HG02884 (cell line): ENCODE measurements at regions not wholly inside any gene's neighbourhood (a gene's known extent, or its start where the extent isn't known, plus 50 kb on each side); places are given as distances from the start of the nearest gene placed in this dataset.
"Not testable (repeated sequence)": the region's sequence is repeated elsewhere in the genome, so short reads cannot be mapped to it uniquely, and the experiment has no call there.

Source experiments
- ATAC-seq: cut with Tn5 transposase; IDR thresholded peaks from one replicate; pipeline ENCODE4 v1.9.1; 2021; ENCODE audit warnings: mild to moderate bottlenecking, moderate library complexity; ENCODE audit not compliant: unreplicated experiment

DNA sequence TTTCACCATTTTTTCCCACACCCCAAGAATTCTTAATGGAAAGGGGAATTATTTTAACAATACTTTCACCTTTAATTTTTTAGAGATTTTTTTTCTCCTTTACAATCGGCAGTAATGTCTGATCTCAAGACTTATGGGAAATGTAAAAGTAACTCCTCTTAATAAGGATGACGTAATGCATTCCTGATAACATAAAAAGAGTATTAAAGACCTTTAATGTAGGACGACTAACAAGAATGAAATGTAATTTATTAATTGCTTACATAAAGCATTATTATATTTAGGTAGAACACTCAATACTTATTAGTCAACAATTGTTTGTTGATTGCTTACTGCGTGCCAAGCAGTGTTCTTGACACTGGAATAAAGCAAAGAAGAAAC is 416.8 kb upstream of the NAALADL2 start:
- ATAC-seq, result no peak

DNA sequence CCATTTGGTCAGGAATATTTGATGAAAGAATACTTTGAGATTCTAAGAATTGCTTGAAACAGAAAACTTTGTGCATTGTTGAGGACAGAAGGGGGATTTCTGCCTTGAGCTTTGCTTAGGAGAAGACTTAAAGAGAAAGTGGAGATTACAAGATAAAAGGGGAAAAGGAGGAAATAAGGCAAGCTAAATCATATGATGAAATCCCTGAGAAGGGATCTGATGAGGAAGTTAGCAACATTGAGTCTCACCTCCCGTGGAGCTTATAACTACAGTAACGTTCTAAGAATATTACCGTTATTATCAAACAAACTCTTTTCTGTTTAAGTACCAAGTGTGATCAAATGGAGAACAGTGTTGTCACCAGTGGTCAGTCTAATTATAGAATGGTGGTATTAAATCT is 414.7 kb upstream of the NAALADL2 start:
- ATAC-seq, result no peak

- ATAC-seq, result no peak
These were observed 401.4 kb upstream of the NAALADL2 start for GRCh38 chr3:174457758-174458157.

- ATAC-seq, result no peak
These were observed 398.3 kb upstream of the NAALADL2 start for GRCh38 chr3:174460831-174461230.

DNA sequence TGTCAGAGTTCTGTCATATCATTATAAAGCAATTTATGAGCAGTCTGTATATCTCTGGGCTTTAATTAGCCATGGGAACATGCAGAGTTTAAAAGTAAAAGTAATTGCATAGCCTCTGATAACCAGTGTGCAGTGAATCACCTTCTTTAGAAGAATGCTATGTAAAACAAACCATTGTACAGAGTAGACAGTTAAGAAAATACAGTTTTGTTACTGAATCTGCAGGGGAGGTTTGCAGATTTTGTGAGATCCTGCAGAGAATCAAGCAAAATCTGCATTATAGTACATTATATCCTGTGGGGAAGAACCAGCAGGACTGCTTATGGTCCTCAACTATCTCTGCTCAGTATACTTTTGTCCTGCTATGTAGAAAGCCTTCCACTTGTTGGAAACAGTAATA is 396.2 kb upstream of the NAALADL2 start:
- no peak for ATAC-seq

DNA sequence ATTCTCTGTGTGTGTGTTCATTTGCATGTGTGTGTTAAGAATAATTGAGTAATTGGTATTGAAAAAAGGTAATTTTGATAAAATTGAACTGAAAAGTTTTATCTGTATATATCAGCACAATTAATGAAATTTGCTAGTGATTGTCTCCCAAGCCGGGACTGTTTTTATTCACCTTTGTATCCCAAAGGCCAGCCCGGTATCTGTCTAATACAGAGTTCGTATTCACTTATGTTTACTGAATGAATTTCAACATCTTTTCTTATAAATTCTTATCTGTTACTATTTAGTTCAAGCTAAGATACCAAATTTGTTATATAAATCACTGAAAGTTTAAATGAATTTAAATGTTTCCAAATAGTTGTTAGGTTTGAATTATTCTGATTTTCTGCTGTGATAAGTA is 394.0 kb upstream of the NAALADL2 start:
- no peak for ATAC-seq

DNA sequence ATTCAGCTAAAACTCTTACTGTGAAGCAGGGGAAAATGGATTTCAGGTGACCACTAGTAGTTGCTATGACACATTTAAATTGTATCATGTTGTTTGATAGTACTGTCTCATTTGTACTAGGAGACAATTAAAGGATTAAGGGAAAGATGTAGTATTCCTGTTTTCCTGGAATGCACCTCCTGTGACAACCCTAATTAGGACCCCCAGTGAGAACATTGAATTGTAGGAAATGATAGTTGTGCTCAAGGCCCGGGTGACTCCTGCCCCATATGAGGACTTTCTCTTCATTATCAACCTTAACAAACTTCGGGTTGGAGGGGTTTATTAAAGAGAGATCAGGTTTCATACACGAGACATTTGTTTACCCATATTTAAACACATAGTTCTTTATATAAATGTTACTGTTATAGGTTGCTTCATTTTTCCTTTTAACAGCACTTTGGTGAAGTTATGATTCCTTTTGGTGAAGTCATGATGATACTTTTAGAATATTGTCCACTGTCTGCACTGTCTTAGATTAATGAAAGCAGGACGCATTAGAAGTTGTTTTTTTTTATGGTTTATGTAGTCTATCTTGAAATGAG is 392.6 kb upstream of the NAALADL2 start:
- ATAC-seq, result no peak

- no peak for ATAC-seq
These were observed 381.6 kb upstream of the NAALADL2 start for GRCh38 chr3:174477491-174477890.

GRCh38 chr3:174480767-174481166 is 378.4 kb upstream of the NAALADL2 start:
- ATAC-seq, result no peak

DNA sequence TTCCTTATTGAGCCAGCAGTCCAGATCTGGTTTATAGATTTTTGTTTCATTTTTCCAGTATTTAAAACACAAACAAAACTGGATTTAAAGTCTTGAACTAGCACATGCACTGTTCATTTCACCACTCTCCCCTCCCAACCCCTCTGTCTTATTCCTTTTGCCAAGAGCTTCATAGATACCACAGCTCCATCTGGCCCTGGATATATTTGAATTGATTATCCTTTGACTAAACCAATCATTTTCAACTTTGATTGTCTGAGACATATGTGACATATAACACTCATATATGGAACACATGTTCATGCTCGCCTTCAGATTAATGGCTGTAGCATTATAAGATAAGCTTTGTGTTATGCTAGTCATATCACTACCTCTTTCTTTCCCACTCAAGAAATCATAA is 376.6 kb upstream of the NAALADL2 start:
- ATAC-seq, result no peak

GRCh38 chr3:174483254-174483653 is 375.9 kb upstream of the NAALADL2 start:
- ATAC-seq, result no peak

GRCh38 chr3:174483856-174484255 is 375.3 kb upstream of the NAALADL2 start:
- not testable (repeated sequence) for ATAC-seq

DNA sequence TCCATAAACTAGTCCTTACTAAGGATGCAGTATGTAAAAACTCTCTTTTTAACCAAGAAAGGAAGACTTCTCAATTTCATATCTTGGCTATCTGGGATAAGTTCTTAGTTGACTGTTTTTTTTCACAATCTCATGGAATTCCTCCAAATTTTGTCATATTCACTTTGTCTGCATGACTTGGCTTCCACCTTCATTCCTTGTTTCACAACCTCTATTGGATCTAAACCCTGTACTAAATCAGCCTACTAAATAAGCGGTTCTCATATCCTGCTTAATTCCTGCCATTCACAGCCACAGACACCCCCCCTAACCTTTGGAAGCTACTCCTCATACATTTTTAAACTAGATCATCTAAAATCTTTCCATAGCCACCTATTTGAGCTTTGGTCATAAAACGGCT is 370.6 kb upstream of the NAALADL2 start:
- ATAC-seq, result no peak

DNA sequence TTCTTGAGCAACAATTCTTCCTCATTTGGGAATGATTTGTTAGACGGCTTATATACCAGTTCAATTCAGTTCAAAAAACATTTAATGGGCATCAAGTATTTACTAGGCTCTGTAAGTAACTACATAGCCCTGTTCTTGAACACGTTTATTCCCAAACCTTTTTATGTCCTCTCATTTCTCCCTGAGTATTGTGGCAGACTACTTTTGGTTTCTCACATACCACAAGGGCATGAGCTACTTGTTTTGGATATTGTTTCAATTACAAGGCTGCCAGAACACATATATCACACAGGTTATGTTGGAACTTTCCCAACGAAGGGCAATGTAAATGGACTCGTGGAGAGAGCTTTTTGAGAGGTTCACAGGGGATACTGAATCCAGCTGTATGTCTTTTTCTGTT is 363.8 kb upstream of the NAALADL2 start:
- ATAC-seq, result no peak

GRCh38 chr3:174495928-174496327 is 363.2 kb upstream of the NAALADL2 start:
- no peak for ATAC-seq

DNA sequence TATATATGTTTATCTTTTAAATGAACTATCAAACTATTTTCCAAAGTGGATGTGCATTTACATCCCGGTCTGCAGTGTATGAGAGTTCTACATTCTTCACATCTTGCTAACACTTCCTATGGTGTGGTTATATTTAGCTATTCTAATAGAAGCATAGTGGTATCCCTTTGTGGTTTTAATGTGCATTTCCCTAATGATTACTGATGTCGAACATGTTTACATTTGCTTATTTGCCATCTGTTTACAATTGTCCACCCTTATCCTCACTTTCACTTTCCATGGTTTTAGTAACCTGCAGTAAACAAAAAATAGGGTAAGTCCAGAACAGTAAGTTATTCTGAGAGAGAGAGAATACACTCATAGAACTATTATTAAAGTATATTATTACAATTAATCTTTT is 360.5 kb upstream of the NAALADL2 start:
- ATAC-seq, result no peak

- ATAC-seq, result no peak
These were observed 353.9 kb upstream of the NAALADL2 start for GRCh38 chr3:174505266-174505665.

- no peak for ATAC-seq
These were observed 334.9 kb upstream of the NAALADL2 start for GRCh38 chr3:174524203-174524602.

DNA sequence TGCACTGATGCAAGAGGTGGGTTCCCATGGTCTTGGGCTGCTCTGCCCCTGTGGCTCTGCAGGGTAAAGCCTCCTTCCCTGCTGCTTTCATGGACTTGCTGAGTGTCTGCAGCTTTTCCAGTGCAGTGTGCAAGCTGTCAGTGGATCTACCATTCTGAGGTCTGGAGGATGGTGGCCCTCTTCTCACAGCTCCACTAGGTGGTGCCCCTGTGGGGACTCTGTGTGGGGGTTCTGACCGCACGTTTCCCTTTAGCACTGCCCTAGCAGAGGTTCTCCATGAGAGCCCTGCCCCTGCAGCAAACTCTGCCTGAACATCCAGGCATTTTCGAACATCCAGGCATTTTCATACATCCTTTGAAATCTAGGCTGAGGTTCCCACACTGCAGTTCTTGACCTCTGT is 329.8 kb upstream of the NAALADL2 start:
- ATAC-seq, result no peak

DNA sequence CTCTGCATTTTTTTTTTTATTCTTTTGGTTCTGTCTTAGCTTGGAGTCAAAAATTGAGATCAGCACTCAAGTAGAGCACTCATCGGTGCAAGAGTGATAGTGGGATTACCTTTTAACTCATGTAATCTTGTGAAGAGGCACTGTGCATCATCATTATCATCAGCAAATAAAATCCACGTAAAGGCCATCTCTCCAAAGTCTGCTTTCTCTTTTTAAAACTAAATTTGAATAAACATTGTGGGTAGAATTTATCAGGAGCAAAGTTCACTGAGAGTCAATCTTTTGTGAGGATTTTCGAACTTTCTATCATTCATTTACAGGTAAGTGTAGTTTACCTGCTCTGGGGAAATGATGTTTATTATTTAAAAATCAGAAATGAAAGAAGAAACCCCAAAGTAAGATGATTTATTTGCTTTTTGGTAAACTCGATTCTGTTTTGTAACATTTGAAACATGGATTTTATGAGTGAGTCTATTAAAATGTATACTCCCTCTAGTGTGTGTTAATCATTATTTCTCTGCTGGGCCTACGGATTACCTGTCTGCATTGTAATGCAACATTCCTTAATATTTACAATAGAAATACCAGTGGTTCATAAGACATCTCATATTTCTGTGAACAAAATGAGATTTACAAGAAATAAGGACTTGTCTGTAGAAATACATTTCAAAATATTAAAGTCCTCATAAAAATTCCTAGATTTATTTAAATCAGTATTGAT is 327.7 kb upstream of the NAALADL2 start:
- no peak for ATAC-seq

DNA sequence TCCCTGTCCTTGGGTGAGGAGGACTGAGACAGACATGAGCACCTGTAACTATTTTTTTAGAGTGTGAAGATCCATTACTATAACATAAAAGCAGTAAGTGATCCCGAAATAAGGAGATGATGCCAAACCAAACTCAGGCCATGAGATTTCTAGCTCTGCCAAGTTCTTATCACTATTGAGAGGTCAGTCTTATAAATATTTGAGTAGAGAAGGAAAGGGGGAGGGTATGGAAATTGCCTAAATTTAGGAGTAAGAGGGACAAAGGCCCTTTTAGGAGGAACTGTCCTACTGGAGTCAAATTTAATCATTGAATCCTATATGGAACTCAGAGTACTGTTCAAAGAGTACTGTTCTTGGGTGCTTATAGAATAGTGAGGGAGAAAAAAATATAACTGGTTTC is 326.9 kb upstream of the NAALADL2 start:
- ATAC-seq, result no peak

DNA sequence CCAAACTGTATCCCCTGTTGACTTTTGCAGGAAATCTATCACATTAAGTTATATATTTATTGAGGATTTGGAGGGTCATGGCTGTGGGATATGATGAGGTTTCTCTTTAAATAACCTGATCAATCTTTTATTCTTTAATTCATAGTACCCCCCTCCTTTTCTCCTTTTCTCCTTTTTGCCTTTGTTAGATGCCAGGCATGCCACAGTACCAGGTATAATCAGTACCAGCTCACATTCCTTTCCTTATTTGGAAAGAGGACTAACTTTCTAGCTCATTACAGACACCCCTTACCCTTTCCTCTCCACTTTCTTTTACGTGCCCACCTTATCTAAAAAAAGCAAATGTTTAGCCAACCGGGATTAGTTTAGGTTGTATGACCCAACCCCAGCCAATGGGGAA is 326.4 kb upstream of the NAALADL2 start:
- no peak for ATAC-seq

GRCh38 chr3:174533286-174533685 is 325.8 kb upstream of the NAALADL2 start:
- ATAC-seq, result no peak
